SK-N-SH treated with all-trans-retinoic acid at 6 μM for 48 hours (cell line): ENCODE measurements at regions not wholly inside any gene's neighbourhood (a gene's known extent, or its start where the extent isn't known, plus 50 kb on each side); places are given as distances from the start of the nearest gene placed in this dataset.
"Not testable (repeated sequence)": the region's sequence is repeated elsewhere in the genome, so short reads cannot be mapped to it uniquely, and the experiment has no call there.

Source experiments
- ATAC-seq: fragments of 200-7000 bp; cut with Tn5 transposase; 3 replicates; pipeline ENCODE4 v1.9.1; 2020; ENCODE audit warnings: mild to moderate bottlenecking, moderate library complexity
- ARNTL ChIP-seq: fragments of 450-650 bp; formaldehyde crosslinking; IDR thresholded peaks from 2 replicates; pipeline ENCODE4 v1.5.0; 2020; ENCODE audit warnings: low read depth, mild to moderate bottlenecking, moderate library complexity, borderline replicate concordance
- BACH2 ChIP-seq: fragments of 250-450 bp; sonication (Bioruptor Pico); IDR thresholded peaks from 2 replicates; pipeline ENCODE4 v1.9.0; 2021; ENCODE audit warnings: mild to moderate bottlenecking, borderline replicate concordance
- ESRRG ChIP-seq: fragments of 250-450 bp; sonication (Bioruptor Pico); IDR thresholded peaks from 2 replicates; pipeline ENCODE4 v1.6.1; 2021; ENCODE audit warnings: mild to moderate bottlenecking
- GLIS3 ChIP-seq: fragments of 250-450 bp; sonication (Bioruptor Pico); IDR thresholded peaks from 2 replicates; pipeline ENCODE4 v1.5.0; 2020; ENCODE audit warnings: mild to moderate bottlenecking, moderate library complexity
- ISL1 ChIP-seq: fragments of 250-450 bp; sonication (Bioruptor Pico); IDR thresholded peaks from 2 replicates; pipeline ENCODE4 v2.1.2; 2022; ENCODE audit warnings: mild to moderate bottlenecking, moderate library complexity
- OSR1 ChIP-seq: fragments of 250-450 bp; sonication (Bioruptor Pico); IDR thresholded peaks from 2 replicates; pipeline ENCODE4 v1.8.0; 2022; ENCODE audit warnings: moderate library complexity, mild to moderate bottlenecking, inconsistent platforms
- PPARA ChIP-seq: fragments of 250-450 bp; sonication (Bioruptor Pico); IDR thresholded peaks from 2 replicates; pipeline ENCODE4 v1.5.0; 2020; ENCODE audit warnings: mild to moderate bottlenecking, borderline replicate concordance
- RARB ChIP-seq: fragments of 250-450 bp; sonication (Bioruptor Pico); IDR thresholded peaks from 2 replicates; pipeline ENCODE4 v1.8.0; 2021; ENCODE audit warnings: mild to moderate bottlenecking, moderate library complexity
- TCF4 ChIP-seq: fragments of 250-450 bp; sonication (Bioruptor Pico); IDR thresholded peaks from 2 replicates; pipeline ENCODE4 v1.8.0; 2021; ENCODE audit warnings: mild to moderate bottlenecking, moderate library complexity, borderline replicate concordance
- TOX ChIP-seq: fragments of 250-450 bp; sonication (Bioruptor Pico); IDR thresholded peaks from 2 replicates; pipeline ENCODE4 v1.8.0; 2021; ENCODE audit warnings: mild to moderate bottlenecking, moderate library complexity, borderline replicate concordance
- ZC3H10 ChIP-seq: fragments of 250-450 bp; sonication (Bioruptor Pico); IDR thresholded peaks from 2 replicates; pipeline ENCODE4 v1.5.1; 2021; ENCODE audit warnings: mild to moderate bottlenecking, moderate library complexity
- ZFP3 ChIP-seq: fragments of 250-450 bp; sonication (Bioruptor Pico); IDR thresholded peaks from 2 replicates; pipeline ENCODE4 v1.5.0; 2020; ENCODE audit warnings: mild to moderate bottlenecking, moderate library complexity
- ZFP30 ChIP-seq: fragments of 450-650 bp; formaldehyde crosslinking; IDR thresholded peaks from 2 replicates; pipeline ENCODE4 v1.5.0; 2022; ENCODE audit warnings: mild to moderate bottlenecking, moderate library complexity
- ZNF565 ChIP-seq: fragments of 450-650 bp; formaldehyde crosslinking; conservative IDR thresholded peaks from 2 replicates; pipeline ENCODE4 v1.5.0; 2020; ENCODE audit warnings: low read depth, mild to moderate bottlenecking, moderate library complexity
- ZNF70 ChIP-seq: fragments of 450-650 bp; formaldehyde crosslinking; IDR thresholded peaks from 2 replicates; pipeline ENCODE4 v1.5.0; 2020; ENCODE audit warnings: mild to moderate bottlenecking, moderate library complexity
- ZNF8 ChIP-seq: fragments of 450-650 bp; formaldehyde crosslinking; IDR thresholded peaks from 2 replicates; pipeline ENCODE4 v1.5.0; 2020; ENCODE audit warnings: mild to moderate bottlenecking, moderate library complexity
- TF ChIP-seq, protein P1 (sequence below): fragments of 250-450 bp; sonication (Bioruptor Pico); IDR thresholded peaks from 2 replicates; pipeline ENCODE4 v1.5.0; 2020; ENCODE audit warnings: mild to moderate bottlenecking, moderate library complexity
- TF ChIP-seq, protein P2 (sequence below): fragments of 250-450 bp; sonication (Bioruptor Pico); IDR thresholded peaks from 2 replicates; pipeline ENCODE4 v1.8.0; 2020; ENCODE audit warnings: mild to moderate bottlenecking, moderate library complexity, borderline replicate concordance
- TF ChIP-seq, protein P3 (sequence below): fragments of 250-450 bp; sonication (Bioruptor Pico); IDR thresholded peaks from 2 replicates; pipeline ENCODE4 v1.5.1; 2021; ENCODE audit warnings: mild to moderate bottlenecking, moderate library complexity
- TF ChIP-seq, protein P4 (sequence below): fragments of 250-450 bp; sonication (Bioruptor Pico); IDR thresholded peaks from 2 replicates; pipeline ENCODE4 v1.5.1; 2020; ENCODE audit warnings: low read depth, mild to moderate bottlenecking, moderate library complexity
- TF ChIP-seq, protein P5 (sequence below): fragments of 250-450 bp; sonication (Bioruptor Pico); IDR thresholded peaks from 2 replicates; pipeline ENCODE4 v1.8.0; 2021; ENCODE audit warnings: low read depth, mild to moderate bottlenecking, moderate library complexity, borderline replicate concordance

DNA sequence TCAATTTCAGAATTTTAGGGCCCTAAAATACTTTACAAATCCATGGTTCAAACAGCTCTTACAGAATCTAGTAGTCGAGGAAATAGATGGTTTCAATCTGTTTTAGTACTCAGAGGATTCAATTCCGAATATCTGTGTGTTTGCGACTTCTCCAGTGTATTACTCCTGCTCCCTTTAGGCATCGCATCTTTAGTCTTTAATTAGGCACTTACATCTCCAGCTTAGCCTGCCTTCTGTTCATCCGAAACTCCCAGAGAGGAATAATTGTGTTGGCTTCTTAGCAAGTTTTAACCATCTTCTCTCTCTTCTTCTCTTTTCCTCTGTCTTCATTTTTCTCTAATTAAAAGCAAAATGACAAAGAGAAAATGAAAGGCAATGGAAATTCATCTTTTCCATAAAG is 1901.3 kb upstream of the TENM3 start:
- ATAC-seq = no peak
- TF ChIP-seq ZFP3 (no peak), ISL1 (CRISPR knock-in tag) (no peak), TOX (CRISPR knock-in tag) (no peak), ZC3H10 (CRISPR knock-in tag) (no peak), PPARA (no peak), GLIS3 (CRISPR knock-in tag) (no peak), ZFP30 (CRISPR knock-in tag) (no peak), RARB (CRISPR knock-in tag) (no peak), ESRRG (no peak), ZNF8 (no peak), ARNTL (CRISPR knock-in tag) (no peak), ZNF70 (CRISPR knock-in tag) (no peak)
- TF ChIP-seq, protein P1, sequence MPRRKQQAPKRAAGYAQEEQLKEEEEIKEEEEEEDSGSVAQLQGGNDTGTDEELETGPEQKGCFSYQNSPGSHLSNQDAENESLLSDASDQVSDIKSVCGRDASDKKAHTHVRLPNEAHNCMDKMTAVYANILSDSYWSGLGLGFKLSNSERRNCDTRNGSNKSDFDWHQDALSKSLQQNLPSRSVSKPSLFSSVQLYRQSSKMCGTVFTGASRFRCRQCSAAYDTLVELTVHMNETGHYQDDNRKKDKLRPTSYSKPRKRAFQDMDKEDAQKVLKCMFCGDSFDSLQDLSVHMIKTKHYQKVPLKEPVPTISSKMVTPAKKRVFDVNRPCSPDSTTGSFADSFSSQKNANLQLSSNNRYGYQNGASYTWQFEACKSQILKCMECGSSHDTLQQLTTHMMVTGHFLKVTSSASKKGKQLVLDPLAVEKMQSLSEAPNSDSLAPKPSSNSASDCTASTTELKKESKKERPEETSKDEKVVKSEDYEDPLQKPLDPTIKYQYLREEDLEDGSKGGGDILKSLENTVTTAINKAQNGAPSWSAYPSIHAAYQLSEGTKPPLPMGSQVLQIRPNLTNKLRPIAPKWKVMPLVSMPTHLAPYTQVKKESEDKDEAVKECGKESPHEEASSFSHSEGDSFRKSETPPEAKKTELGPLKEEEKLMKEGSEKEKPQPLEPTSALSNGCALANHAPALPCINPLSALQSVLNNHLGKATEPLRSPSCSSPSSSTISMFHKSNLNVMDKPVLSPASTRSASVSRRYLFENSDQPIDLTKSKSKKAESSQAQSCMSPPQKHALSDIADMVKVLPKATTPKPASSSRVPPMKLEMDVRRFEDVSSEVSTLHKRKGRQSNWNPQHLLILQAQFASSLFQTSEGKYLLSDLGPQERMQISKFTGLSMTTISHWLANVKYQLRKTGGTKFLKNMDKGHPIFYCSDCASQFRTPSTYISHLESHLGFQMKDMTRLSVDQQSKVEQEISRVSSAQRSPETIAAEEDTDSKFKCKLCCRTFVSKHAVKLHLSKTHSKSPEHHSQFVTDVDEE (CRISPR knock-in tag) = no peak
- TF ChIP-seq, protein P2, sequence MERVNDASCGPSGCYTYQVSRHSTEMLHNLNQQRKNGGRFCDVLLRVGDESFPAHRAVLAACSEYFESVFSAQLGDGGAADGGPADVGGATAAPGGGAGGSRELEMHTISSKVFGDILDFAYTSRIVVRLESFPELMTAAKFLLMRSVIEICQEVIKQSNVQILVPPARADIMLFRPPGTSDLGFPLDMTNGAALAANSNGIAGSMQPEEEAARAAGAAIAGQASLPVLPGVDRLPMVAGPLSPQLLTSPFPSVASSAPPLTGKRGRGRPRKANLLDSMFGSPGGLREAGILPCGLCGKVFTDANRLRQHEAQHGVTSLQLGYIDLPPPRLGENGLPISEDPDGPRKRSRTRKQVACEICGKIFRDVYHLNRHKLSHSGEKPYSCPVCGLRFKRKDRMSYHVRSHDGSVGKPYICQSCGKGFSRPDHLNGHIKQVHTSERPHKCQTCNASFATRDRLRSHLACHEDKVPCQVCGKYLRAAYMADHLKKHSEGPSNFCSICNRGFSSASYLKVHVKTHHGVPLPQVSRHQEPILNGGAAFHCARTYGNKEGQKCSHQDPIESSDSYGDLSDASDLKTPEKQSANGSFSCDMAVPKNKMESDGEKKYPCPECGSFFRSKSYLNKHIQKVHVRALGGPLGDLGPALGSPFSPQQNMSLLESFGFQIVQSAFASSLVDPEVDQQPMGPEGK = no peak
- TF ChIP-seq, protein P3, sequence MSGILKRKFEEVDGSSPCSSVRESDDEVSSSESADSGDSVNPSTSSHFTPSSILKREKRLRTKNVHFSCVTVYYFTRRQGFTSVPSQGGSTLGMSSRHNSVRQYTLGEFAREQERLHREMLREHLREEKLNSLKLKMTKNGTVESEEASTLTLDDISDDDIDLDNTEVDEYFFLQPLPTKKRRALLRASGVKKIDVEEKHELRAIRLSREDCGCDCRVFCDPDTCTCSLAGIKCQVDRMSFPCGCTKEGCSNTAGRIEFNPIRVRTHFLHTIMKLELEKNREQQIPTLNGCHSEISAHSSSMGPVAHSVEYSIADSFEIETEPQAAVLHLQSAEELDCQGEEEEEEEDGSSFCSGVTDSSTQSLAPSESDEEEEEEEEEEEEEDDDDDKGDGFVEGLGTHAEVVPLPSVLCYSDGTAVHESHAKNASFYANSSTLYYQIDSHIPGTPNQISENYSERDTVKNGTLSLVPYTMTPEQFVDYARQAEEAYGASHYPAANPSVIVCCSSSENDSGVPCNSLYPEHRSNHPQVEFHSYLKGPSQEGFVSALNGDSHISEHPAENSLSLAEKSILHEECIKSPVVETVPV = no peak
- TF ChIP-seq, protein P4, sequence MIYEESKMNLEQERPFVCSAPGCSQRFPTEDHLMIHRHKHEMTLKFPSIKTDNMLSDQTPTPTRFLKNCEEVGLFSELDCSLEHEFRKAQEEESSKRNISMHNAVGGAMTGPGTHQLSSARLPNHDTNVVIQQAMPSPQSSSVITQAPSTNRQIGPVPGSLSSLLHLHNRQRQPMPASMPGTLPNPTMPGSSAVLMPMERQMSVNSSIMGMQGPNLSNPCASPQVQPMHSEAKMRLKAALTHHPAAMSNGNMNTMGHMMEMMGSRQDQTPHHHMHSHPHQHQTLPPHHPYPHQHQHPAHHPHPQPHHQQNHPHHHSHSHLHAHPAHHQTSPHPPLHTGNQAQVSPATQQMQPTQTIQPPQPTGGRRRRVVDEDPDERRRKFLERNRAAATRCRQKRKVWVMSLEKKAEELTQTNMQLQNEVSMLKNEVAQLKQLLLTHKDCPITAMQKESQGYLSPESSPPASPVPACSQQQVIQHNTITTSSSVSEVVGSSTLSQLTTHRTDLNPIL (CRISPR knock-in tag) = no peak

DNA sequence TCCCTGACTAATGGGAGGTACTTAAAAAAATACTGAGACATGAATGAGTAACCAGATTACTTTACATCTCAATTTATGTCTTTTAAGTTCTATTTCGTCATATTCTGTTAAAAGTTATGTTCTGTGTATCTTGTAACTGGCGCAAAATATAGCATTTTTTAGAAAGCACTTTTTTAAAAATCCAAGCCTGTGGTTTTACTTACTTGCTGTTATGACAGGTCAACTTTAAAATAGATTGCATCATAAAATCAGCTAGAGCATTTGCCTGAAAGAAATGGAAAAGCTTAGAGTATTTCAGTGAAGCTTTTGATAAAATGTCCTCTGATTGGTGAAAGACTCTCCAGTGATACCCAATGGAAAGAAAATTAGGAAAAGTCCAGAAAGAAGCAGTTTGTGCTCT is 1892.3 kb upstream of the TENM3 start:
- no peak for ATAC-seq
- TF ChIP-seq, protein P5, sequence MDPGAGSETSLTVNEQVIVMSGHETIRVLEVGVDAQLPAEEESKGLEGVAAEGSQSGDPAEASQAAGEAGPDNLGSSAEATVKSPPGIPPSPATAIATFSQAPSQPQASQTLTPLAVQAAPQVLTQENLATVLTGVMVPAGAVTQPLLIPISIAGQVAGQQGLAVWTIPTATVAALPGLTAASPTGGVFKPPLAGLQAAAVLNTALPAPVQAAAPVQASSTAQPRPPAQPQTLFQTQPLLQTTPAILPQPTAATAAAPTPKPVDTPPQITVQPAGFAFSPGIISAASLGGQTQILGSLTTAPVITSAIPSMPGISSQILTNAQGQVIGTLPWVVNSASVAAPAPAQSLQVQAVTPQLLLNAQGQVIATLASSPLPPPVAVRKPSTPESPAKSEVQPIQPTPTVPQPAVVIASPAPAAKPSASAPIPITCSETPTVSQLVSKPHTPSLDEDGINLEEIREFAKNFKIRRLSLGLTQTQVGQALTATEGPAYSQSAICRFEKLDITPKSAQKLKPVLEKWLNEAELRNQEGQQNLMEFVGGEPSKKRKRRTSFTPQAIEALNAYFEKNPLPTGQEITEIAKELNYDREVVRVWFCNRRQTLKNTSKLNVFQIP (CRISPR knock-in tag) = no peak
- TF ChIP-seq ZNF565 (CRISPR knock-in tag) (no peak), ZNF70 (CRISPR knock-in tag) (no peak), ARNTL (CRISPR knock-in tag) (no peak)

DNA sequence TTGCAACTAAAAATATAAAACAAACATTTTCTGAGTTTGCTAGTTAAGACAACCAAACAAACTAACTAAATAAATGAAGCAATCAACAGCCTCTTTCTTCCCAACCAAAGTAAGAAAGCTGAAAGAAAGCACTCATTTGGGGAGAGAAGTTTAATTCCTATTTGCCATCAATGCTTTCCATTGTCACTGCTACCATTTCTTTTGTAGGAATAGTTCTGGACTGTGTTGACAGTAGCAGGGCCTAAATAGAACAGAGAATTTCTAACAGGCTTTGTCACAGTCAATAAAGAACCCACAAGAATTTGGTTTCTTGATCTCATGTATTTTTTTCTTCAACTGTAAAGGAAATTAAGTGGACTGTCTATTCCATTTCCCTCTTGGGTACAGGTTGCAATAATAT is 1886.4 kb upstream of the TENM3 start:
- TF ChIP-seq ZFP3 (no peak), GLIS3 (CRISPR knock-in tag) (no peak), ESRRG (no peak), BACH2 (no peak), ZNF8 (no peak), ISL1 (CRISPR knock-in tag) (no peak), TOX (CRISPR knock-in tag) (no peak), ZC3H10 (CRISPR knock-in tag) (no peak), OSR1 (CRISPR knock-in tag) (no peak), RARB (CRISPR knock-in tag) (no peak), TCF4 (CRISPR knock-in tag) (no peak)
- TF ChIP-seq, protein P4 (CRISPR knock-in tag) = no peak
- TF ChIP-seq, protein P5 (CRISPR knock-in tag) = no peak
- no peak for ATAC-seq

DNA sequence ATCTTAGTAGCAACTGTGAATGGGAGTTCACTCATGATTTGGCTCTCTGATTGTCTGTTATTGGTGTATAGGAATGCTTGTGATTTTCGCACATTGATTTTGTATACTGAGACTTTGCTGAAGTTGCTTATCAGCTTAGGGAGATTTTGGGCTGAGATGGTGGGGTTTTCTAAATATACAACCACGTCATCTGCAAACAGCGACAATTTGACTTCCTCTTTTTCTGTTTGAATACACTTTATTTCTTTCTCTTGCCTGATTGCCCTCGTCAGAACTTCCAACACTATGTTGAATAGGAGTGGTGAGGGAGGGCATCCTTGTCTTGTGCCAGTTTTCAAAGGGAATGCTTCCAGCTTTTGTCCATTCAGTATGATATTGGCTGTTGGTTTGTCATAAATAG is 1883.1 kb upstream of the TENM3 start:
- ATAC-seq = not testable (repeated sequence)
